ENCODE measurements at regions not wholly inside any gene's neighbourhood (a gene's known extent, or its start where the extent isn't known, plus 50 kb on each side); places are given as distances from the start of the nearest gene placed in this dataset.

DNA sequence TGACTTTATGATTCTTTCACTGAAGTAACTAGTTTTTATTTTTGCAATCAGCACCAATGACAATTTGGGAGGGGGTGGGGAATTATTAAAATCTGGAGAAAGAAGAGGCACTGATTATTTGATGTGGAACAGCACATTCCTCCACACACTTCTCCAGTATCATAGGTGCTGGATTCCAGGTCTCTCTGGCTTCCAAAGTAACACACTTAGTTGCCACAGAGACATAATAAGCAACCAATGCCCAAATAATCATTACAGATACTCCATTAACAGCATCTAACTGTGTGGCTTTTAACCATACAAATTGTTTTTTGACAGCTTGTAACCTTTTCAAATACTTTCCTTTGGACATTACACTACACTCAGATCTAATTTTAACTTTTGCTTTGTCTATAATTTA lies 131.0 kb upstream of the CDIN1 start:
- no TSS peak for BruUV-seq (replicated peaks)
- Histone ChIP-seq H3K79me2 (ENCODE audit: control insufficient read depth, insufficient read depth, low read length) (no peaks in the 10 kb centered on the region), H3K27me3 (ENCODE audit: control insufficient read depth in 2 of 2, insufficient read depth in 2 of 2, low read length in 2 of 2) (no peaks in the 10 kb centered on the region), H3K4me2 (ENCODE audit: insufficient read depth, low read length) (no peak overlapping the region), H3K4me3 (no peak overlapping the region), H3K9ac (ENCODE audit: insufficient read depth in 1 of 2, low read depth in 2 of 2, low read length in 2 of 2) (peak overlapping the region in 1 of 2 experiments; percentile 41; a peak in 1 of 4 replicates), H3K36me3 (ENCODE audit: control insufficient read depth, insufficient read depth, low read length) (no peaks in the 10 kb centered on the region), H2AFZ (ENCODE audit: low read depth, low read length) (peak overlapping the region; percentile 67), H3K9me1 (ENCODE audit: control insufficient read depth, insufficient read depth, low read length) (no peaks in the 10 kb centered on the region), H3K9me3 (replicated peaks; ENCODE audit: control insufficient read depth, insufficient read depth, low read depth, low read length) (no peaks in the 10 kb centered on the region), H4K20me1 (replicated peaks; ENCODE audit: control insufficient read depth, insufficient read depth, low read length) (no peaks in the 10 kb centered on the region), H3K27ac (ENCODE audit: extremely low read depth, low read depth, low read length) (no peak overlapping the region; the same call in 2 of the 3 replicates), H3K4me1 (replicated peaks in 1 of 2; ENCODE audit: control insufficient read depth in 2 of 2, insufficient read depth in 2 of 2, low read length in 2 of 2) (peaks cover 2 to 15% of the 10 kb centered on the region in 2 experiments; a peak in 2 of 5 replicates)
- ChIA-PET CTCF (ENCODE audit: low intra/inter-chr PET ratio) (no interaction called here), POLR2A (interaction anchor here (0.9 to 1.8 kb wide), 4 partner anchors 9 to 219 kb away, joined by 3 to 15 read pairs (median 3); no protein-coding TSS in a partner anchor)
- no peak for ATAC-seq
- no peak for DNase-seq (ENCODE audit: extremely low read depth in 1 of 4, low spot score in 3 of 4)
- in situ Hi-C loops (cut with MboI) (no loop called here), intact Hi-C loops (cut with micrococcal nuclease) (loop anchor here (5.0 to 10.0 kb wide), 4 partner anchors 241 to 934 kb away; no protein-coding TSS in a partner anchor)
- FAIRE-seq: no peak
- TF ChIP-seq ZNF134 (CRISPR knock-in tag; conservative IDR thresholded peaks at IDR 0.05) (no peak), ZSCAN29 (IDR thresholded peaks at IDR 0.05) (no peak), PML (IDR thresholded peaks at IDR 0.05; ENCODE audit: low read length) (no peak), ATF7 (IDR thresholded peaks at IDR 0.05) (no peak)
- TF ChIP-seq, protein P1, sequence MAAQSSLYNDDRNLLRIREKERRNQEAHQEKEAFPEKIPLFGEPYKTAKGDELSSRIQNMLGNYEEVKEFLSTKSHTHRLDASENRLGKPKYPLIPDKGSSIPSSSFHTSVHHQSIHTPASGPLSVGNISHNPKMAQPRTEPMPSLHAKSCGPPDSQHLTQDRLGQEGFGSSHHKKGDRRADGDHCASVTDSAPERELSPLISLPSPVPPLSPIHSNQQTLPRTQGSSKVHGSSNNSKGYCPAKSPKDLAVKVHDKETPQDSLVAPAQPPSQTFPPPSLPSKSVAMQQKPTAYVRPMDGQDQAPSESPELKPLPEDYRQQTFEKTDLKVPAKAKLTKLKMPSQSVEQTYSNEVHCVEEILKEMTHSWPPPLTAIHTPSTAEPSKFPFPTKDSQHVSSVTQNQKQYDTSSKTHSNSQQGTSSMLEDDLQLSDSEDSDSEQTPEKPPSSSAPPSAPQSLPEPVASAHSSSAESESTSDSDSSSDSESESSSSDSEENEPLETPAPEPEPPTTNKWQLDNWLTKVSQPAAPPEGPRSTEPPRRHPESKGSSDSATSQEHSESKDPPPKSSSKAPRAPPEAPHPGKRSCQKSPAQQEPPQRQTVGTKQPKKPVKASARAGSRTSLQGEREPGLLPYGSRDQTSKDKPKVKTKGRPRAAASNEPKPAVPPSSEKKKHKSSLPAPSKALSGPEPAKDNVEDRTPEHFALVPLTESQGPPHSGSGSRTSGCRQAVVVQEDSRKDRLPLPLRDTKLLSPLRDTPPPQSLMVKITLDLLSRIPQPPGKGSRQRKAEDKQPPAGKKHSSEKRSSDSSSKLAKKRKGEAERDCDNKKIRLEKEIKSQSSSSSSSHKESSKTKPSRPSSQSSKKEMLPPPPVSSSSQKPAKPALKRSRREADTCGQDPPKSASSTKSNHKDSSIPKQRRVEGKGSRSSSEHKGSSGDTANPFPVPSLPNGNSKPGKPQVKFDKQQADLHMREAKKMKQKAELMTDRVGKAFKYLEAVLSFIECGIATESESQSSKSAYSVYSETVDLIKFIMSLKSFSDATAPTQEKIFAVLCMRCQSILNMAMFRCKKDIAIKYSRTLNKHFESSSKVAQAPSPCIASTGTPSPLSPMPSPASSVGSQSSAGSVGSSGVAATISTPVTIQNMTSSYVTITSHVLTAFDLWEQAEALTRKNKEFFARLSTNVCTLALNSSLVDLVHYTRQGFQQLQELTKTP (IDR thresholded peaks at IDR 0.05; ENCODE audit: low read depth in 1 of 2, partially characterized antibody in 2 of 2): no peak
